ENCODE measurements at regions not wholly inside any gene's neighbourhood (a gene's known extent, or its start where the extent isn't known, plus 50 kb on each side); places are given as distances from the start of the nearest gene placed in this dataset.
A peak's percentile ranks its signal among the peaks of the same experiment; 100 is the strongest.
"Not testable (repeated sequence)": the region's sequence is repeated elsewhere in the genome, so short reads cannot be mapped to it uniquely, and the experiment has no call there.

DNA sequence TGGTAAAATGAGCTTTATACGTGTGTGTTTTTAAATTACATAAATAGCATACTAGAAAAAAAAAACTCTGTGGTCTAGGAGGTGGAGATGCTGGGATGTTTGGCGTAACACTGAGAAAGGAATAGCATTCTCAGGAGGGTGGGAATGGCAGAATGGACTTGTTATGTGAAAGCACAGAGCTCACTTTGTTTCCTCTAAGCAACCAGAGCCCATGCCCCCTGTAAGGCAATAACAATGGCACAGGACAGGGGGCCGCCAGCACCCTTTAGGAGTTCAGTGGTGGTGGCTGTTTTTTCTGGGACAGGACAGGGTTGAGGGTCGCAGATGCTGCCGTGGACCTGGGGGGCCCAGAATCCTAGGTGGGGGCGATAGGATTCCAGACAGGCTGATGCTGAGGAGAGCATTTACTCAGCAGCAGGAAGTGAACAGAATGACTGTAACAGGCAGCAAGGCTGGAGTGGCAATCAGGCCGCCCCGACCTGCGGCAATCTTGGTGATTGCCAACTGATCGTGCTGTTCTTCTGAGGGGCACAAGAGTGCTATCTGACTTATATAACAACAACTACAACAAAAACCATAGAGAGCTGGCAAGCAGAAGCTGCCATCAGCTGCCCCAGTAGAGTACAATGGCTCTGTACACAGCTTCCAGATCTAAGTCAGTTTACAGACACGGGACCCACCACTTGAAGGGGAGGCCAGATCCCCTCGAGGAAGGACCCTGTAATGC, 160.4 kb downstream of the UACA start:
- no peak for DNase-seq (ENCODE audit: low read depth)

DNA sequence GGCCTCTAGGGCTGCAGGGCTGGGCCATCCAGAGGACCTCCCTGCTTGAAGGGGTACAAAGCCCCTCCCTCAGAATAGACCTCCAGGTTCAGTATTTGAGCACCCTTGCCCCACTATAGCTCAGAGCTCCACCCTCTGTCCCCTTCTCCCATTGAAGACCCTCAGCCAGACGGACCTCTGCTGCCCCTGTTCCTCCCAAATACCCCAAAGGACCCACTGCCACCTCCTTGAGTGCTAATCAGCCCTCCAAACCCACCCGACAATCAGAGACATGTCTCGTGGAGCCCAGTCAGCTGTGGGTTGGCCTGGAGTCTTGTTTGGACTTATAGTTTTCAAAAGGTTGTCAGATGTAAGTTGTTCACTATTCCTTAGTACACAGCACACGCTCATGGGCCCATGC, 161.1 kb downstream of the UACA start:
- no peak for DNase-seq (ENCODE audit: low read depth)

- DNase-seq (ENCODE audit: low read depth), result no peak
These were observed 165.4 kb downstream of the UACA start for GRCh38 chr15:70597945-70598344.

GRCh38 chr15:70597056-70597603, 166.2 kb downstream of the UACA start:
- DNase-seq (ENCODE audit: low read depth), result peak; percentile 44

DNA sequence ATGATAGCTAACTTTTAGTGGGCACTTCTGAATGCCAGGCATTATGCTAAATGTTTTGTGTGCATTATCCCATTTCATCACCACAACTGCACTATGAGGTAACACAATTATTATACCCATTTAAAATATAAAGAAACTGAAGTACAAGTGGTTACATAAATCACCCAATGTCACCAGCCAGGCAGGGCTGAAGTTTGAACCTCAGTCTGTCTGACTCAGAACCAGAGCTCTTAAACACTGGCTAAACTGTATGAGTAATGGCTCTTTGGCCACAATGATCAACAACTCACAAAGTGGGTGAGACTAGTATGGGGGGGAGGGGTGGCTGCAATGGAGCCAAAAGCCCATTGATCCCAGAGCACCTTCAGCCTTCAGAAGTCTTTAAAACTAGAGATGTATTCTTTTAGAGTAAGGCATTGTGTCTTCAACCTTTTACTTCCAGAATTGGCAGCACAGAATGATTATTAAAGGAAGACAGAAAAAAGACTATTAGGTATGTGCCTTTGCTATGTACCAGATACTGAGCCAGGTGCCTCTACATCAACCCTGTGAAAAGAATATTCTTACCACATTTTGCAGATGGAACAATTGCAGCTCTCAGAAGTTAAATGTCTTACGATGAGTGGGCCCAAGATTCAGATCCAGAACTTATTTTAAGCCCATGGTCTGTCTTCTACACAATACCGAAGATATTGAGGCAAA, 166.9 kb downstream of the UACA start:
- peak; percentile 90 for DNase-seq (ENCODE audit: low read depth)

DNA sequence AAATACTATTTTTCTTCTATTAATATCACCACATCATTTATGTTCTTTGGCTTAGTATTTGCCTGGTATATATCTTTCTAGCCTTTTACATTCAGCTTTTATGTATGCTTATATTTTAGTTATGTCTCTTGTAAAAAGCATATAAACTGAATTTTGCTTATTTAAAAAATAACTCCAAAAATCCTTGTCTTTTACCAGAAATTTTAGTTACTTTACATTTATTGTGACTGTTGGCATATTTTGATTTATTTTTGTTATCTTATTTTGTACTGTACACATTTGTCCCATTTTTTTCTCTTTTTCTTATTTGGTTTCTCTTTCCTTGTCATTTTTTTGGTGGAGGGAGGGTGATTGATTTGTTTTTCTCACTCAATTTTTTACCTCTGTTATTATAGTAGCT, 169.6 kb downstream of the UACA start:
- DNase-seq (ENCODE audit: low read depth), result no peak

DNA sequence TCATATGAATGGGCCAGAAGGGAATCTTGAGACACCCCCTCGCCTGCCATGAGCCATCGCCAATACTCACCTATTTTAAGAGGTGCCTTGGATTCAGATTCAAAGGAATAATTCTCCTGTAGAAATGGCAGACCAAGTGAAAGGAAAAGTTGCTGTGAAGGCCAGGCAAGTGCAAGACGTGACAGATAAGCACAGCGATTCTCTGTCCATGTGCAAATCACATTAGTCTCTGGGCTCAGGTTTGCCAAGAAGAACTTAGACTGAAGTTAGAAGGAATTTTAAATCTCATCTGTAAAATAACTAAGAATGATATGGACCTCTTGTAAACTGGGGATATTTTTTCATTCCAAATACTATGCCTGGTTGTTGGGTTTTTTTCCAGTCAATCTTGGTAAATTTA, 173.6 kb downstream of the UACA start:
- no peak for DNase-seq (ENCODE audit: low read depth)

DNA sequence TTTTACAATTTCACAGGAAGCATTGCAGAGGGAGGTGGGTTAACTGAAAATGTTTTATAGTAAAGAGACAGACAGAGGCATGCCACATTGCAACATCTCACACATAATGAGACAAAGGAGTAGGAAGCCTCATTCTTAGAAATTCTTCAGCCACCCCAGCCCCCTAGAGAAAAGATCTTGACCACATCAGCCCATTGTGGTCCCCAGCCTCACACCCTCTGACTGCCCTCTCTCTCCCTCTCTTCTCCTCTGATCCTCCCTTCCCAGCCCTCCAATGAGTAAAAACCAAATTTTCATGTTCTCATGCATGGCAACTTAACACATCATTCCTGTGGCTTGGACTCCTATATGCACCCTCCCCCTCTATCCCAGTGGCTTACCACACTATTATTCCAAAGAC, 174.1 kb downstream of the UACA start:
- peak; percentile 66 for DNase-seq (ENCODE audit: low read depth)

- no peak for DNase-seq (ENCODE audit: low read depth)
These were observed 174.7 kb downstream of the UACA start for GRCh38 chr15:70588613-70589012.

DNA sequence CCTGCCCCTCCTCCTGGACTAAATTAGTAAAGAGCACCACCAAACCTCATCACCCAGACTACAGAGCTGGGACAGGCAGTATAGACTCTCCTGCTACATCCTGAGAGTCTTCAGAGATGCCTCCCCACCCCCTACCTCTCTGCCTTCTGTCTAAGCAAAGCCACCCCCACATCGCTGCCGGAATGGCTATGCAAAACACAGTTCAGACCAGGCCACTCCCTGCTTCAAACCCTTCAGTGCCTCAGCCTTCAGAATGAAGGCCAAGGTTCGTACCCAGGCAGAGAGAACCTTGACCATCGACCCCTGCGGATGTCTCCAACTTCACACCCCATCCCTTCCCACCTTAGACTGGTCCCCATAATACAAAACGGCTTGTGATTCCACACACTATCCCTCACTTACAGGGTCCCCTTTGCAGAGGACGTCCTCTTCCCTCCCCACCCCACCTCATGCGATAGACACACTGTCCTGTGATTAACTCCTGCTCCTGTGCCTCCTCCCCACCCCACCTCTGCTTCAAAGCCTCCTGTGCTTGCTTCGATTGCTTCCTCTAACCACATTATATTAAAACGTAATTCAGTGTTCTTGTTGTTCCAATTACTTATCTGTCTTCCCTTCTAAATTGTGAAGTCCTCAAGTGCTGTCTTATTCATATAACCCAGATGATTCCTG, 175.3 kb downstream of the UACA start:
- no peak for DNase-seq (ENCODE audit: low read depth)

GRCh38 chr15:70587012-70587634, 176.2 kb downstream of the UACA start:
- not testable (repeated sequence) for DNase-seq (ENCODE audit: low read depth)

DNA sequence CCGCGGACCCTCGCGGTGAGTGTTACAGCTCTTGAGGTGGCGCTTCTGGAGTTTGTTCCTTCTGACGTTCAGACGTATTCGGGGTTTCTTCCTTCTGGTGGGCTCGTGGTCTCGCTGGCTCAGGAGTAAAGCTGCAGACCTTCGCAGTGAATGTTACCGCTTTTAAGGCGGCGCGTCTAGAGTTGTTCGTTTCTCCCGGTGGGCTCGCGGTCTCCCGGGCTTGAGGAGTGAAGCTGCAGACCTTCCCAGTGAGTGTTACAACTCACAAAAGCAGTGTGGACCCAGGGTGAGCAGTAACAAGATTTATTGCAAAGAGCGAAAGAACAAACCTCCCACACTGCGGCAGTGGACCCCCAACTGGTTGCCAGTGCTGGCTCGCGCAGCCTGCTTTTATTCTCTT, 177.1 kb downstream of the UACA start:
- no peak for DNase-seq (ENCODE audit: low read depth)

GRCh38 chr15:70585707-70586034, 177.7 kb downstream of the UACA start:
- DNase-seq (ENCODE audit: low read depth), result no peak

- DNase-seq (ENCODE audit: low read depth), result peak; percentile 64
These were observed 178.3 kb downstream of the UACA start for GRCh38 chr15:70584838-70585706.

DNA sequence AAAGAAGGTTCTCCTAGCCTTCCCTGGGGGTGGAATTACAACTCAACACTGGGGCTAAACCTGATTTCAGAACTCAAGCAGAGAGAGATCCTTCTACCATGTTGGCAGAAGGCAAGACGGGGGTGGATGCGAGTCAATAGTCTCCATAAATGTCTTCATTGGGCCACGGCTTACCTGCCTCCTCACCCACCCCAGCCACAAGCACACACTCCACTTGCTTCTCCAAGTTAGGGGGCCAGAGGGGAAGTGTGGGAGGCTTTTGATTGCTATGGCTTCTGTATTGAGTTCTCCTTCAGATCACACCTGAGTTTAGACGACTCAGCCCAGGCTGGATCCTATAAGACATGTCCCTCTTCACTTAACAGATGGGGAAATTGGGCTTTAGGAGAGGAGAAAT, 178.9 kb downstream of the UACA start:
- DNase-seq (ENCODE audit: low read depth), result no peak

- DNase-seq (ENCODE audit: low read depth), result no peak
These were observed 180.4 kb downstream of the UACA start for GRCh38 chr15:70583006-70583405.

DNA sequence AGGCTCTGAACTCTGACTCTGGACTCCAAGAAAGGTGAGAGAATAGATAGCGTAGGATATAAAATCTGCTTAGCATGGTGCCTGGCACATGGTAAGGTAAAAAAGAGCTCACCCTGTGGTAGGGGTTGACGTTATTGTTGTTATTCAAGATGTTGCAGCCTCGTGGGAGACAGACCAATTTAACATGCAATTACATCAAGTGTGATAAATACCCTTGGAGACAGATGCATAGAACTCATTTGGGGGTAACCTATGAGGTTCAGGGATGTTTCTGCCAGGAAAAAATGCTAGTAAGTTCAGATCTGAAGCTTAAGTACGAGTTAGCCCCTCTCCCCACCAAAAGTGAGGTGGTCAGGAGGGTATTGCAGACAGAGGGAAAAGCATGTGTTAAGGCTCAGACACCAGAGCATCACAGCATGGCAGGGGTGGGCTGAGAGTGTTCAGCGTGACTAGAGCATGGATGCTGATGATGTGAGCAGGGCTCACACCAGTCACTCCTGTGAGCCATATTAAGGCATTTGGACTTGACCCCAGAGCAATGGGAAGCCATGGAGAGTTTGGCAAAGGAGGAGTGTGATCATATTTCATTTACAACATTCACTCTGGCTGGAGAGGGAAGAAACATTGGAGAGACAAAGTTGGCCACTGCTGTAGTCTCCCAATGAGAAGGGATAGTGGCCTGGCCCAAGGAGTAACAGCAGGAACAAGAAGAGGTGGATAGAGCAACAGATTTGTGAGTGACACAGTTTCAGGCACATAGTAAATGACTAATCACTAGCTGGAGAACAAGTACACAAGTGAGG, 181.0 kb downstream of the UACA start:
- DNase-seq (ENCODE audit: low read depth), result peak; percentile 23

- no peak for DNase-seq (ENCODE audit: low read depth)
These were observed 182.4 kb downstream of the UACA start for GRCh38 chr15:70580958-70581357.

DNA sequence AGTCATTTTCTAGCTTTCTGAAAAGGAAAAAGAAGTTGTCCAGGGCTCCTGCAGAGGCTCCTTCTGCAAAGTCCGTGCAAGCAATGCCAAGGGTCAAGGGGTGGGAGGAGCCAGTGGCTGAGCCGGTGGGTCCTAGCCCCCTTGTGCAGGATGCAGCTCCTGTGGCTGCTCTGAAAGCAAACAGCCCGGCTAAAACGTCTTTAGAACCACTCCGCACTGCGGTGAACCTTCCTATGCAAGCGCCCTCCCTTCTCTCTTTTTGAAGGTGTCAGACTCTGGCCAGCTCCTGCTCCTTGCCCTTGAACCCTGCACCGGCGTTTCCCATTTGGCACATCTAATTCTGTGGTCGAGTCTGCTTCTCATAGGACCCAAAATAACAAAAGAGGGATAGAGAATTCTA, 183.1 kb downstream of the UACA start:
- no peak for DNase-seq (ENCODE audit: low read depth)

DNA sequence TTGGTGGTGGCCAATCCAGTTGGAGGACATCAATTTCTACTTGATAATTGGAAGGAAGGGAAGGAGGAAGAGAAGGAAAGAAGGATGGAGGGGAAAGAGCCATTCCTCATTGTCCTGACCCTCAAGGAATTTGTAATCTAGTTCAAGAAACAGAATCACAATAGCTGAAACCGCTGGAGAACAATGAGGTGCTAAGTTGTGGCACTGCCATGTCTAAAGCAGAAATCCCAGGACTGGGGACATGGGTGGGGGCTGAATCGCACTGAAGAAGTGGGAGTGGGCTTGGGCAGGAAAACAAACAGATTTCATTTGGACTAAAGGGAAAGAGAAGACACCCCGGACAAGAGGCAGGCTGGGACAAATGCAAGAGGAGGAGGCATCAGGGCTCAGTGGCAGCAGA, 183.6 kb downstream of the UACA start:
- no peak for DNase-seq (ENCODE audit: low read depth)

DNA sequence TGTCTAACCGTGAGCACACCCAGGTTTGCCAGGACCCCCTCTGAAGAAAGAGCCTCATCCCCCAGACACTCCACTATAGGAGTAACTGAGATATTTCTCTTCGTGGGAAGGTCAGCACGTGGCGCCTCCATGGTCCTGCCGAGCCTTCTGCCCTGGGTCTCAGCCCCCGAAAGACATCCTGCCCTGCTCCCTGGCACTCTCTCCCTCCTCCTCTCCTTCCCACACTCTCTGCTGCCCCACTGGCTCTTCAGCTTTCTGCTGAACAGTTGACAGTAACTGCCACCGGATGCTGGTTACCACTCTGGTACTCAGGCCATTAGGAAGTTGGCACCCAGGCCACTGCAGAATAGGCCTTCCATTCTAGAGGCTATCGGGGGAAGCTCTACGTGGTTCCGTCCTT, 185.2 kb downstream of the UACA start:
- no peak for DNase-seq (ENCODE audit: low read depth)

Data from Daoy (cell line).